ENCODE measurements at regions not wholly inside any gene's neighbourhood (a gene's known extent, or its start where the extent isn't known, plus 50 kb on each side); places are given as distances from the start of the nearest gene placed in this dataset.

- intact Hi-C loops (cut with micrococcal nuclease) (no loop called here), dilution Hi-C loops (cut with MboI; ENCODE audit: extremely low pct_ligation_motif_present, low sequenced_read_pairs) (no loop called here)
- ChIA-PET POLR2A (no interaction called here), CTCF (no interaction called here)
- Histone ChIP-seq H3K27me3 (ENCODE audit: control insufficient read depth in 2 of 2, insufficient read depth in 2 of 2, low read length in 2 of 2) (no peaks in the 10 kb centered on the region), H3K79me2 (ENCODE audit: control insufficient read depth, insufficient read depth, low read length) (no peaks in the 10 kb centered on the region), H3K27ac (ENCODE audit: insufficient read depth, low read depth, low read length) (no peak overlapping the region), H3K36me3 (ENCODE audit: control insufficient read depth in 2 of 2, extremely low read depth in 1 of 2, insufficient read depth in 2 of 2, low read length in 2 of 2) (no peaks in the 10 kb centered on the region), H3K4me3 (replicated peaks in 1 of 3; ENCODE audit: insufficient read depth in 1 of 3, low read depth in 1 of 3, low read length in 3 of 3) (no peak overlapping the region), H3K4me2 (ENCODE audit: insufficient read depth, low read length) (no peak overlapping the region), H3K9ac (replicated peaks; ENCODE audit: extremely low read depth, insufficient read depth, low read length) (no peak overlapping the region), H3K4me1 (ENCODE audit: control insufficient read depth, extremely low read depth, insufficient read depth, low read length) (no peaks in the 10 kb centered on the region), H4K20me1 (replicated peaks; ENCODE audit: control insufficient read depth, extremely low read depth, insufficient read depth, low read length) (no peaks in the 10 kb centered on the region), H3K9me3 (replicated peaks; ENCODE audit: control insufficient read depth, insufficient read depth, low read length) (peaks cover 2% of the 10 kb centered on the region), H3K9me1 (replicated peaks; ENCODE audit: control insufficient read depth, extremely low read depth, insufficient read depth, low read length) (no peaks in the 10 kb centered on the region), H2AFZ (ENCODE audit: low read depth, low read length) (no peak overlapping the region)
- DNase-seq (ENCODE audit: low read depth, low spot score) (no peak), FAIRE-seq (no peak)
- no peak for TF ChIP-seq GATA2 (IDR thresholded peaks at IDR 0.05; ENCODE audit: insufficient read depth, insufficient read length, low read depth, low read length)
- TF ChIP-seq, protein P1, sequence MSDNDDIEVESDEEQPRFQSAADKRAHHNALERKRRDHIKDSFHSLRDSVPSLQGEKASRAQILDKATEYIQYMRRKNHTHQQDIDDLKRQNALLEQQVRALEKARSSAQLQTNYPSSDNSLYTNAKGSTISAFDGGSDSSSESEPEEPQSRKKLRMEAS (IDR thresholded peaks at IDR 0.05; ENCODE audit: insufficient read depth, insufficient read length): no peak
- no TSS peak for BruUV-seq (replicated peaks)
These were observed 546.6 kb upstream of the TMEM132C start for GRCh38 chr12:127720334-127720733.

DNA sequence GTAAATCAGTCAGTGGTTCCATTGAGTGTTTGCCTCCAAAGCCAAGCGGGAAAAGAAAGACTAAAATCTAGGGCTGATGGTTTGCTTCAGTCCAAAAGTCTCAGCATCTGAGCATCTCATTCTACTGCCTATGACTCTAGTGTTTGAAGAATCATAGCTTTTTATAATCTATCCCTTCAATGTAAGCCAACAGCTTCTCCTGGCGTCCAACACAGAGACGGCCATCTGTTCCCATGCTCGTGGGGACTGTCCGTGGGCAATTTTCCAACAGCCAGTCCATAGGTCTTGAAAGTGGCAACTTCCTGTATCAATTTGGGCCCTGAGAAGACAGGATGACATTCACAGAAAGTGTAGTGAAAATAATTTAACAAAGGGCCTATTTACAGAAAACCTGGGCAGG lies 544.4 kb upstream of the TMEM132C start:
- Histone ChIP-seq H3K4me3 (replicated peaks in 1 of 3; ENCODE audit: insufficient read depth in 1 of 3, low read depth in 1 of 3, low read length in 3 of 3) (no peak overlapping the region), H2AFZ (ENCODE audit: low read depth, low read length) (no peak overlapping the region), H3K27ac (ENCODE audit: insufficient read depth, low read depth, low read length) (no peak overlapping the region), H3K36me3 (ENCODE audit: control insufficient read depth in 2 of 2, extremely low read depth in 1 of 2, insufficient read depth in 2 of 2, low read length in 2 of 2) (no peaks in the 10 kb centered on the region), H3K27me3 (ENCODE audit: control insufficient read depth in 2 of 2, insufficient read depth in 2 of 2, low read length in 2 of 2) (no peaks in the 10 kb centered on the region), H3K9me3 (replicated peaks; ENCODE audit: control insufficient read depth, insufficient read depth, low read length) (peaks cover 2% of the 10 kb centered on the region), H4K20me1 (replicated peaks; ENCODE audit: control insufficient read depth, extremely low read depth, insufficient read depth, low read length) (no peaks in the 10 kb centered on the region), H3K79me2 (ENCODE audit: control insufficient read depth, insufficient read depth, low read length) (no peaks in the 10 kb centered on the region), H3K4me2 (ENCODE audit: insufficient read depth, low read length) (no peak overlapping the region), H3K9me1 (replicated peaks; ENCODE audit: control insufficient read depth, extremely low read depth, insufficient read depth, low read length) (no peaks in the 10 kb centered on the region), H3K9ac (replicated peaks; ENCODE audit: extremely low read depth, insufficient read depth, low read length) (no peak overlapping the region), H3K4me1 (ENCODE audit: control insufficient read depth, extremely low read depth, insufficient read depth, low read length) (no peaks in the 10 kb centered on the region)
- ChIA-PET POLR2A (no interaction called here), CTCF (no interaction called here)
- BruUV-seq (replicated peaks): no TSS peak
- no peak for DNase-seq (ENCODE audit: low read depth, low spot score)
- dilution Hi-C loops (cut with MboI; ENCODE audit: extremely low pct_ligation_motif_present, low sequenced_read_pairs): no loop called here
- FAIRE-seq: no peak
- intact Hi-C loops (cut with micrococcal nuclease): no loop called here
- TF ChIP-seq, protein P2, sequence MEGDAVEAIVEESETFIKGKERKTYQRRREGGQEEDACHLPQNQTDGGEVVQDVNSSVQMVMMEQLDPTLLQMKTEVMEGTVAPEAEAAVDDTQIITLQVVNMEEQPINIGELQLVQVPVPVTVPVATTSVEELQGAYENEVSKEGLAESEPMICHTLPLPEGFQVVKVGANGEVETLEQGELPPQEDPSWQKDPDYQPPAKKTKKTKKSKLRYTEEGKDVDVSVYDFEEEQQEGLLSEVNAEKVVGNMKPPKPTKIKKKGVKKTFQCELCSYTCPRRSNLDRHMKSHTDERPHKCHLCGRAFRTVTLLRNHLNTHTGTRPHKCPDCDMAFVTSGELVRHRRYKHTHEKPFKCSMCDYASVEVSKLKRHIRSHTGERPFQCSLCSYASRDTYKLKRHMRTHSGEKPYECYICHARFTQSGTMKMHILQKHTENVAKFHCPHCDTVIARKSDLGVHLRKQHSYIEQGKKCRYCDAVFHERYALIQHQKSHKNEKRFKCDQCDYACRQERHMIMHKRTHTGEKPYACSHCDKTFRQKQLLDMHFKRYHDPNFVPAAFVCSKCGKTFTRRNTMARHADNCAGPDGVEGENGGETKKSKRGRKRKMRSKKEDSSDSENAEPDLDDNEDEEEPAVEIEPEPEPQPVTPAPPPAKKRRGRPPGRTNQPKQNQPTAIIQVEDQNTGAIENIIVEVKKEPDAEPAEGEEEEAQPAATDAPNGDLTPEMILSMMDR (IDR thresholded peaks at IDR 0.05; ENCODE audit: extremely low read depth in 1 of 2, insufficient read depth in 1 of 2, low read depth in 1 of 2, low read length in 2 of 2): no peak
- TF ChIP-seq POLR2A (IDR thresholded peaks at IDR 0.05; ENCODE audit: low read depth, low read length) (no peak), POLR2AphosphoS5 (IDR thresholded peaks at IDR 0.05; ENCODE audit: insufficient read depth, low read depth, low read length) (no peak), JUN (IDR thresholded peaks at IDR 0.05; ENCODE audit: borderline replicate concordance, insufficient read depth, insufficient read length, low read depth) (no peak), EZH2 (IDR thresholded peaks at IDR 0.05; ENCODE audit: borderline replicate concordance, low read depth, low read length, severe bottlenecking) (no peak), MYC (IDR thresholded peaks at IDR 0.05; ENCODE audit: low read depth, low read length) (no peak), GATA2 (IDR thresholded peaks at IDR 0.05; ENCODE audit: insufficient read depth, insufficient read length, low read depth, low read length) (no peak), FOS (IDR thresholded peaks at IDR 0.05; ENCODE audit: borderline replicate concordance, insufficient read depth, low read length) (no peak)
- TF ChIP-seq, protein P1 (IDR thresholded peaks at IDR 0.05; ENCODE audit: insufficient read depth, insufficient read length): no peak

Measured in endothelial cell of umbilical vein (primary cell).